GM23338 (cell line): ENCODE measurements at regions not wholly inside any gene's neighbourhood (a gene's known extent, or its start where the extent isn't known, plus 50 kb on each side); places are given as distances from the start of the nearest gene placed in this dataset.
A peak's percentile ranks its signal among the peaks of the same experiment; 100 is the strongest.

Experiments
- ATAC-seq: fragments of 200-7000 bp; cut with Tn5 transposase; 3 replicates; pipeline ENCODE4 v1.9.1; 2020
- DNase-seq: peaks from one replicate; pipeline ENCODE4 v3.0.0-alpha.2; 2015; ENCODE audit warnings: low spot score
- H2AFZ ChIP-seq: fragments of 200-600 bp; sonication (generic); 2 replicates; pipeline ENCODE4 v1.8.0; 2016; ENCODE audit warnings: antibody characterized with exemption, mild to moderate bottlenecking, moderate library complexity
- H3F3A ChIP-seq: fragments of 200-600 bp; sonication (generic); replicated peaks from 2 replicates; pipeline ENCODE4 v1.8.0; 2017; ENCODE audit warnings: antibody characterized with exemption, mixed run types, low read depth
- H3K27ac ChIP-seq: fragments of 200-600 bp; sonication (generic); 2 replicates; pipeline ENCODE4 v1.6.1; 2016; ENCODE audit warnings: low read depth
- H3K27me3 ChIP-seq: fragments of 200-600 bp; sonication (generic); 2 replicates; pipeline ENCODE4 v1.8.0; 2016; ENCODE audit warnings: mild to moderate bottlenecking, mixed run types, moderate library complexity; ENCODE audit not compliant: insufficient read depth
- H3K36me3 ChIP-seq: fragments of 200-600 bp; sonication (generic); 2 replicates; pipeline ENCODE4 v1.8.0; 2016; ENCODE audit warnings: mild to moderate bottlenecking; ENCODE audit not compliant: insufficient read depth
- H3K4me1 ChIP-seq: fragments of 200-600 bp; sonication (generic); 2 replicates; pipeline ENCODE4 v1.8.0; 2016; ENCODE audit warnings: mild to moderate bottlenecking, moderate library complexity; ENCODE audit not compliant: insufficient read depth
- H3K4me2 ChIP-seq: fragments of 200-600 bp; sonication (generic); 2 replicates; pipeline ENCODE4 v1.7.1; 2017; ENCODE audit warnings: mixed run types
- H3K4me3 ChIP-seq: fragments of 200-600 bp; sonication (generic); 2 replicates; pipeline ENCODE4 v1.6.1; 2016; ENCODE audit warnings: mixed run types
- H3K79me2 ChIP-seq: fragments of 200-600 bp; sonication (generic); replicated peaks from 2 replicates; pipeline ENCODE4 v1.8.0; 2017; ENCODE audit warnings: mild to moderate bottlenecking; ENCODE audit not compliant: insufficient read depth
- H3K9me2 ChIP-seq: fragments of 200-600 bp; sonication (generic); 2 replicates; pipeline ENCODE4 v1.8.0; 2017; ENCODE audit not compliant: insufficient read depth
- H4K20me1 ChIP-seq: fragments of 200-600 bp; sonication (generic); replicated peaks from 2 replicates; pipeline ENCODE4 v1.8.0; 2017; ENCODE audit warnings: mild to moderate bottlenecking; ENCODE audit not compliant: insufficient read depth
- H3K27ac Mint-ChIP-seq: 2 replicates; pipeline ENCODE4 v1.8.0; 2020; ENCODE audit warnings: inconsistent platforms, mild to moderate bottlenecking, moderate library complexity, mixed read lengths
- H3K27me3 Mint-ChIP-seq: 3 replicates; pipeline ENCODE4 v1.8.0; 2022; ENCODE audit warnings: low read depth, mild to moderate bottlenecking, moderate library complexity, mixed read lengths, inconsistent platforms; ENCODE audit not compliant: insufficient read depth, poor library complexity
- H3K36me3 Mint-ChIP-seq: 3 replicates; pipeline ENCODE4 v1.8.0; 2021; ENCODE audit warnings: low read depth, mild to moderate bottlenecking, inconsistent platforms, moderate library complexity, mixed read lengths
- H3K4me1 Mint-ChIP-seq: 3 replicates; pipeline ENCODE4 v1.8.0; 2020; ENCODE audit warnings: mild to moderate bottlenecking, inconsistent platforms, mixed read lengths
- H3K4me3 Mint-ChIP-seq: 3 replicates; pipeline ENCODE4 v1.8.0; 2021; ENCODE audit warnings: moderate library complexity, mild to moderate bottlenecking, inconsistent platforms, mixed read lengths
- H3K9me3 Mint-ChIP-seq: 3 replicates; pipeline ENCODE4 v1.8.0; 2020; ENCODE audit warnings: moderate library complexity, mild to moderate bottlenecking, inconsistent platforms, mixed read lengths
- CTCF ChIP-seq, 2 experiments: fragments of 200-600 bp in 1 of 2; sonication (generic) in 1 of 2; conservative IDR thresholded peaks; 2 replicates each; pipeline versions ENCODE4 v1.5.1 to v1.6.1; 2016 to 2017; ENCODE audit warnings: antibody characterized with exemption in 2 of 2, low read depth in 2 of 2, mild to moderate bottlenecking in 2 of 2, moderate library complexity in 1 of 2
- EZH2 ChIP-seq: fragments of 200-600 bp; sonication (generic); IDR thresholded peaks from one replicate; pipeline ENCODE4 v1.8.0; 2017; ENCODE audit warnings: antibody characterized with exemption, mild to moderate bottlenecking, low read depth; ENCODE audit not compliant: unreplicated experiment
- ZNF114 ChIP-seq: fragments of 250-450 bp; sonication (Bioruptor Pico); IDR thresholded peaks from 2 replicates; pipeline ENCODE4 v1.5.0; 2020; ENCODE audit warnings: mild to moderate bottlenecking, moderate library complexity

GRCh38 chr3:73768524-73769308, 144.0 kb upstream of the PDZRN3 start:
- peaks cover 4% of the 10 kb centered on the region for H3K27me3 Mint-ChIP-seq
- no peaks in the 10 kb centered on the region for H3K27me3 ChIP-seq
- peaks cover 16% of the 10 kb centered on the region; the same call in 2 of the 3 replicates for H3K9me3 Mint-ChIP-seq
- no peak overlapping the region for H3K27ac ChIP-seq
- no peaks in the 10 kb centered on the region for H3K79me2 ChIP-seq
- ATAC-seq (no peak), DNase-seq (peak; percentile 16)
- H3F3A ChIP-seq, result no peaks in the 10 kb centered on the region
- TF ChIP-seq CTCF (conservative IDR thresholded peaks at IDR 0.05; ENCODE audit: low read depth in 2 of 2), result peak; percentile 34 to 47
- no peak for TF ChIP-seq EZH2
- H3K4me3 ChIP-seq, result no peak overlapping the region
- H3K36me3 Mint-ChIP-seq, result peaks cover 3% of the 10 kb centered on the region; the same call in 1 of the 3 replicates
- H3K4me1 Mint-ChIP-seq, result peaks cover 37% of the 10 kb centered on the region
- peaks cover 24% of the 10 kb centered on the region for H3K4me1 ChIP-seq
- no peak overlapping the region for H3K4me3 Mint-ChIP-seq
- no peak overlapping the region for H3K4me2 ChIP-seq
- H3K27ac Mint-ChIP-seq, result no peak overlapping the region
- no peaks in the 10 kb centered on the region for H3K9me2 ChIP-seq
- H2AFZ ChIP-seq, result no peak overlapping the region
- no peaks in the 10 kb centered on the region for H3K36me3 ChIP-seq
- no peaks in the 10 kb centered on the region for H4K20me1 ChIP-seq

DNA sequence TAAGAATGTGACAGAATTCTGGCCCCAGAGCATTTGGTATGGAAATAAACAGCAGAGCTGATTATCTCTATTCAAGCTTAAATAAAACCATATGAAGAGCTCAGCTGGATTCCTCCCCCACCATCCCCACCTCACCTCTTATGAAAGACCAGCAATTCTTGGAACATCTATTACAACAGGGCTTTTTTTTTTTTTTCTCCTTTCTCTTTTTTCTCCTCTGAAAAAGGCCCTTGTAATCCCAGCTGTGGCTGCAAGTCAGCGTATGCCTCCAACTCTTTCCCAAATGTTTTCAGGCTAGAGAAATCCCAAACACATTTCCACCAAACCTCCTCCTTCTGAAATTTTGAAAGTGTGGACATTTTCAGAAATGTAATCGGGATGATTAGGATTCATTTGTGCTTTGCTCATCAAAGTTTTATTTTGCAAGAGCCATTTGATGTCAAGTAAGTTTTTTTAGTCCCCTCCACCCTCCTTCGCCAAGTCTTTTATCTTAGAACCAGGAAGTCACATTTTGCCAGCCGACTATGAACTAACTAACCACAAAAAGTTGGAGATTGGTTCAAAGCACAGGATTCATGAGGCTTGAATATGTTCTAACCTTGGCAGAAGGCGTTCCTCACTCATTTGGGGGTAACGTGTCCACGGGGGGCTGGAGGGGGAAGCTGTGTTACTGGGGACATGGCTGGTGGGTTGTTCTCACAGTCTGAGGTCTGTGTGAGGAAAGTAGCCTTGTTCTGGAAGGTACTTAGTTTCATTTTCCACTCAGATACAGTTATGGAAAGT, 142.0 kb upstream of the PDZRN3 start:
- Histone ChIP-seq H3K9me2 (no peaks in the 10 kb centered on the region), H3K27ac (peak overlapping the region; percentile 68), H2AFZ (peak overlapping the region; percentile 48), H4K20me1 (no peaks in the 10 kb centered on the region), H3K4me3 (no peak overlapping the region), H3K36me3 (no peaks in the 10 kb centered on the region), H3F3A (no peaks in the 10 kb centered on the region), H3K27me3 (no peaks in the 10 kb centered on the region), H3K4me2 (peak overlapping the region; percentile 25; the same call in 1 of the 2 replicates), H3K79me2 (no peaks in the 10 kb centered on the region), H3K4me1 (peaks cover 33% of the 10 kb centered on the region)
- Mint-ChIP-seq H3K4me1 (peaks cover 53% of the 10 kb centered on the region), H3K36me3 (peaks cover 3% of the 10 kb centered on the region; the same call in 1 of the 3 replicates), H3K4me3 (no peak overlapping the region), H3K27me3 (peaks cover 5% of the 10 kb centered on the region), H3K9me3 (peaks cover 16% of the 10 kb centered on the region; the same call in 2 of the 3 replicates), H3K27ac (peak overlapping the region; percentile 80)
- TF ChIP-seq EZH2, result no peak
- ATAC-seq (no peak), DNase-seq (peak; percentile 3)

- H3K36me3 ChIP-seq, result no peaks in the 10 kb centered on the region
- H3K4me3 ChIP-seq, result no peak overlapping the region
- H2AFZ ChIP-seq, result 0 out of 2 replicates have a peak overlapping the region, but pooled peaks have one; percentile 48
- 0 out of 2 replicates have a peak overlapping the region, but pooled peaks have one; percentile 68 for H3K27ac ChIP-seq
- H3K4me2 ChIP-seq, result 0 out of 2 replicates have a peak overlapping the region, but pooled peaks have one; percentile 25
- H3K36me3 Mint-ChIP-seq, result peaks cover 3% of the 10 kb centered on the region; the same call in 1 of the 3 replicates
- H3F3A ChIP-seq, result no peaks in the 10 kb centered on the region
- peaks cover 13% of the 10 kb centered on the region; the same call in 2 of the 3 replicates for H3K9me3 Mint-ChIP-seq
- DNase-seq, result no peak
- H3K4me1 ChIP-seq, result peaks cover 33% of the 10 kb centered on the region
- H3K9me2 ChIP-seq, result no peaks in the 10 kb centered on the region
- no peaks in the 10 kb centered on the region for H3K27me3 ChIP-seq
- H4K20me1 ChIP-seq, result no peaks in the 10 kb centered on the region
- peaks cover 53% of the 10 kb centered on the region for H3K4me1 Mint-ChIP-seq
- peaks cover 2% of the 10 kb centered on the region for H3K27me3 Mint-ChIP-seq
- H3K79me2 ChIP-seq, result no peaks in the 10 kb centered on the region
- ATAC-seq, result no peak
- no peak overlapping the region for H3K4me3 Mint-ChIP-seq
- no peak overlapping the region for H3K27ac Mint-ChIP-seq
- TF ChIP-seq ZNF114 (no peak), CTCF (conservative IDR thresholded peaks at IDR 0.05; ENCODE audit: low read depth in 2 of 2) (no peak), EZH2 (no peak)
Observed at GRCh38 chr3:73765878-73766545, 141.3 kb upstream of the PDZRN3 start.
